HAP-1 (cell line): ENCODE measurements at regions not wholly inside any gene's neighbourhood (a gene's known extent, or its start where the extent isn't known, plus 50 kb on each side); places are given as distances from the start of the nearest gene placed in this dataset.

ENCODE experiments used
- DNase-seq, 2 experiments: peaks; one replicate each; pipeline ENCODE4 v3.0.0-alpha.2; 2016 to 2020; ENCODE audit warnings: low spot score in 2 of 2
- H3K27me3 ChIP-seq: fragments of 250-450 bp; sonication (Bioruptor Pico); 2 replicates; pipeline ENCODE4 v1.5.1; 2020; ENCODE audit warnings: low read depth, mild to moderate bottlenecking, moderate library complexity
- H3K36me3 ChIP-seq: fragments of 250-450 bp; sonication (Bioruptor Pico); replicated peaks from 2 replicates; pipeline ENCODE4 v1.5.1; 2020; ENCODE audit warnings: mild to moderate bottlenecking
- H3K4me1 ChIP-seq: fragments of 250-450 bp; sonication (Bioruptor Pico); 2 replicates; pipeline ENCODE4 v1.5.1; 2020; ENCODE audit warnings: mild to moderate bottlenecking
- H3K4me3 ChIP-seq: fragments of 250-450 bp; sonication (Bioruptor Pico); 2 replicates; pipeline ENCODE4 v1.5.1; 2020; ENCODE audit warnings: mild to moderate bottlenecking, moderate library complexity
- H3K9me3 ChIP-seq: fragments of 250-450 bp; sonication (Bioruptor Pico); 2 replicates; pipeline ENCODE4 v1.5.1; 2020; ENCODE audit warnings: mild to moderate bottlenecking, moderate library complexity
- in situ Hi-C: fragments of 300-500 bp; cut with MboI; formaldehyde crosslinking; loops from 3 replicates; pipeline ENCODE4 v1.14.3; 2020; ENCODE audit warnings: low sequenced_read_pairs, inconsistent platforms, mixed read lengths

DNA sequence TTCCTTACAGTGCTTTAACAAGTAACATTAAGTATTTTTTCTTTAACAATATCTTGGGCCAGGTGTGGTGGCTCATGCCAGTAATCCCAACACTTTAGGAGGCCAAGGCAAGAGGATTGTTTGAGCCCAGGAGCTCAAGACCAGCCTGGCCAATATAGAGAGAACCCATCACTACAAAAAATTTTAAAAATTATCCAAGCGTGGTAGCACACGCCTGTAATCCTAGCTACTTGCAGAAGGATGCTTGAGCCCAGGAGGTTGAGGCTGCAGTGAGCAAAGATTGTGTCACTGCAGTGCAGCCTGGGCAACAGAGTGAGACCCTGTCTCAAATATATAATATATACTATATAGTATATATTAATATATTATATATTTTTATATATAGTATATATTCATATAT lies 162.2 kb downstream of the ZNF674 start:
- Histone ChIP-seq H3K9me3 (no peaks in the 10 kb centered on the region), H3K27me3 (peaks cover 3% of the 10 kb centered on the region; the same call in 1 of the 2 replicates), H3K4me1 (no peaks in the 10 kb centered on the region), H3K36me3 (no peaks in the 10 kb centered on the region), H3K4me3 (no peak overlapping the region)
- DNase-seq, result no peak
- in situ Hi-C loops, result loop anchor here (25.0 kb wide), 1 partner anchor 871 kb away; no protein-coding TSS in a partner anchor

DNA sequence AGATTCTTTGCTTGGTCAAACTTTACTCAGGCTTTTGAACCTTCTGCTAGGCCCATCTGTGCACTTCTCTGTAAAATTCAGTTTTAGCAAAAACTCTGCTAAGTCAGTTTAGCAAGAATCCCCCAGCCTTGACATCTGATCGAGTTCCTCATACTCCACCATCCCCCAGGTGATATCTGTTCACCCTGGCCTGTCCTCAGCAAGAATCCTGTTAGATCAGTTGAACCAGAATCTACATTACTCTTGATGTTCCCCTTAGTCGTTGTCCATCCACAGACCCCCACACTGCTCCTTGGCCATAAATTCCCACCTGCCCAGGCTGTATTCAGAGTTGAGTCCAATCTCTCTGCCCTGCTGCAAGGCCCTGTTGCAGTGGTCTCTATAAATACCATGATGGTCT lies 162.6 kb downstream of the ZNF674 start:
- Histone ChIP-seq H3K4me3 (no peak overlapping the region), H3K36me3 (no peaks in the 10 kb centered on the region), H3K27me3 (peaks cover 3% of the 10 kb centered on the region; the same call in 1 of the 2 replicates), H3K9me3 (no peaks in the 10 kb centered on the region), H3K4me1 (no peaks in the 10 kb centered on the region)
- in situ Hi-C loops, result loop anchor here (25.0 kb wide), 1 partner anchor 870 kb away; no protein-coding TSS in a partner anchor
- DNase-seq, result no peak

DNA sequence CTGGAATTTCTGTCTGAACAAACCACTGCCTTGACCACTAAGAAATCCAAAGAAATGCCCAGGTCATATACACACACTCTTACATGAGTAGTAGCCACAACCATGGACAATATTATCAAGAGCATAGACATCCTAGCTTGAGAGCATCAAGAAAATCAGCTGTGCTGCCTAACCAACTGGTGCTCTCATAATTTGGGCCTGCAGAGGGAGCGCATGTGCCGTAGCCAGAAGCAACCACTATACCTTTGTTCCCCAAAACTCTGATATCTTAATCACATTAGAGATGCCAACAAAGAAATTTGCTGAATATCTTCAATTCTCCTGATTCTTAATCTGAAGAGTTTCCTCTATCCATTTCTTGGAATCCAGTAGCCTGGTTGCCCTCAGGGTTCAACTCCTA lies 163.6 kb downstream of the ZNF674 start:
- in situ Hi-C loops, result loop anchor here (25.0 kb wide), 1 partner anchor 869 kb away; no protein-coding TSS in a partner anchor
- H3K4me1 ChIP-seq, result no peaks in the 10 kb centered on the region
- no peaks in the 10 kb centered on the region for H3K36me3 ChIP-seq
- peak; percentile 62 to 76 for DNase-seq
- H3K9me3 ChIP-seq, result no peaks in the 10 kb centered on the region
- peaks cover 3% of the 10 kb centered on the region; the same call in 1 of the 2 replicates for H3K27me3 ChIP-seq
- H3K4me3 ChIP-seq, result no peak overlapping the region

DNA sequence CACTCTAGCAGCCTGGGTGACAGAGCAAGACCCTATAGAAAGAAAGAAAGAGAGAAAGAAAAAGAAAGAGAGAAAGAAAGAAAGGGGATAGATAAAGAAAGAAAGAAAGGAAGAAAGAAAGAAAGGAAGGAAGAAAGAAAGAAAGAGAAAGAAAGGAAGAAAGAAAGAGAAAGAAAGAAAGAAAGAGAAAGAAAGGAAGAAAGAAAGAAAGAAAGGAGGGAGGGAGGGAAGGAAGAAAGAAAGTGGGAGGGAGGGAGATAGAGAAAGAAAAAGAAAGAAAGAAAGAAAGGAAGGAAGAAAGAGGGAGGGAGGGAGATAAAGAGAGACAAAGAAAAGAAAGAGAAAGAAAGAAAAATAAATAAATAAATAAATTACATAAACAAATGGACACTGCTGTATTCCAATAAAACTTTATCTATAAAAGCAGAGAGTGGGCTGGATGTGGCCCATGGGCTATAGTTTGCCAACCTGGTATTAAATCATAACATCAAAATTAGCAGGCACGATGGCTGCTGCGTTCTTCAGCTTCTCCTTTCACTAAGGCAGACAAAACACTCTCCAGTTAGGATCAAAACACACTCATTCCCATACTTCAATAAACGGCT lies 165.0 kb downstream of the ZNF674 start:
- in situ Hi-C loops, result loop anchor here (25.0 kb wide), 1 partner anchor 868 kb away; no protein-coding TSS in a partner anchor
- Histone ChIP-seq H3K4me1 (no peaks in the 10 kb centered on the region; the same call in 1 of the 2 replicates), H3K27me3 (peaks cover 3% of the 10 kb centered on the region; the same call in 1 of the 2 replicates), H3K36me3 (no peaks in the 10 kb centered on the region), H3K4me3 (no peak overlapping the region), H3K9me3 (no peaks in the 10 kb centered on the region)
- no peak for DNase-seq

DNA sequence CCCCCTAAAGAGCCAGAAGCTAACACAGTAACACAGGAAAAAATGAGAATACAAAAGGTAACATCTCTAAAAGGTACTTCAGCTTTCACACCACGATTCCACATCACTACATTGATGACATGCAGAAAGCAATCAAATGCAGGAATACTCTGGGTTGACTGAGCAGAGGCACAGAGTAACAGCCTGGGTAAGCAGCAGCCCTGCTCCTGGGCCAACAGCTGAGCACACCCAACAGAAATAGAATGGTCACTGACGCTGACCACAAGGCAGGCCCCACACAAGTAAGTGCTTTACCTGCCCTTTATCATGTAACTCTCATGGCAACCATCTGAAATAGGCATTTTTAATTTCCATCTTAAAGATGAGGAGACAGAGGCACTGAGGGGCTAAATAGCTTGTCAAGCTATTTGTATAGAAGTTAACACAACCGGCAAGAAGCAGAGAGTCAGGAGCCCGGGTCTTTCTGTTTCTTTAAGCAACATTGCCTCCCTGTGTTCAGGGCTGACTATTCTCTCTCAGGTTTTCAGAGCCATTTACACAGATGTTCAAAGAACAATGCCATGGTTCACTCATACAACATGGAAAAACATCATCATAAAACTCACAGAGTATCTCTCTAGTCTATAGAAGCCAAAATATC lies 168.9 kb downstream of the ZNF674 start:
- Histone ChIP-seq H3K9me3 (no peaks in the 10 kb centered on the region), H3K4me3 (no peak overlapping the region), H3K36me3 (no peaks in the 10 kb centered on the region), H3K4me1 (no peaks in the 10 kb centered on the region; the same call in 1 of the 2 replicates), H3K27me3 (peaks cover 3% of the 10 kb centered on the region; the same call in 1 of the 2 replicates)
- DNase-seq, result peak; percentile 61 to 73
- in situ Hi-C loops, result loop anchor here (25.0 kb wide), 1 partner anchor 864 kb away; no protein-coding TSS in a partner anchor

DNA sequence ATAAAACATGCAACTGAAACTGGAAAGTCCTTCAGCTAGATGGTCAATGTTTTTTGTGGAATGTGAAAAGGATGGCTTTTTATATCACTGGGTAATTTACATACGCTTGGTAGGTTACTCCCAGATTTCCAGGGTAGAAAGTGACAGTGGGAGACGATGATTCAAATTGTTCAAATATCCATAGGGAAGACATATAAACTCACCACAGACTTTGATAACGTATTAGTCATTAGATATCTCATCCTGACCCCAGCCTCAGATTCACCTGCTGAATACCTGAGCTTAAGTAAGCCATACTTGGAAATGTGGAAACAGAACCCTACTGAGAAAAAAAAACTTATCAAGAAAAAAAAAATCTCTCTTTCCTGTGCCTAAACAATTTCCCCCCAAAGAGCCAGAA lies 169.4 kb downstream of the ZNF674 start:
- H3K4me1 ChIP-seq, result no peaks in the 10 kb centered on the region; the same call in 1 of the 2 replicates
- in situ Hi-C loops, result loop anchor here (25.0 kb wide), 1 partner anchor 864 kb away; no protein-coding TSS in a partner anchor
- no peak for DNase-seq
- no peaks in the 10 kb centered on the region for H3K36me3 ChIP-seq
- H3K9me3 ChIP-seq, result no peaks in the 10 kb centered on the region
- peaks cover 3% of the 10 kb centered on the region; the same call in 1 of the 2 replicates for H3K27me3 ChIP-seq
- no peak overlapping the region for H3K4me3 ChIP-seq

DNA sequence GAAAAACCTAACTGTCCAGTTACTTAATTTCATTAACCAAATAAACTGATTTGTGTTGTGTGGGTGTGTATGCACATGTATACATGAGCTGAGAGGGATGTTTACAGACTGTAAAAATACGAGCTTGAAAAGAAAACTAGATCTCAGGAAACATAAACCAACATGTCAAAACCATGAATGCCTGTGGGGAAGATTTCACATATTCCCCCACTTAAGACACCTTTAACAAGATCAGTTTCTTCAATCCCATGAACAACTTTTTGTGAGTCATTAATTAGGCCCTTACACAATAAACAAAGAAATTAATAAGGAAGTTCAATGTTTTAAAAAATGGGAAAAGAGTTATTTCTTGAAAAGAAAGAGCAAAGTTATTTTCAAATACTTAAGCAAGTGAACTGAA lies 170.8 kb downstream of the ZNF674 start:
- Histone ChIP-seq H3K4me3 (no peak overlapping the region), H3K36me3 (no peaks in the 10 kb centered on the region), H3K4me1 (no peaks in the 10 kb centered on the region; the same call in 1 of the 2 replicates), H3K27me3 (no peaks in the 10 kb centered on the region), H3K9me3 (no peaks in the 10 kb centered on the region)
- in situ Hi-C loops, result loop anchor here (25.0 kb wide), 1 partner anchor 537 kb away; no protein-coding TSS in a partner anchor
- no peak for DNase-seq

DNA sequence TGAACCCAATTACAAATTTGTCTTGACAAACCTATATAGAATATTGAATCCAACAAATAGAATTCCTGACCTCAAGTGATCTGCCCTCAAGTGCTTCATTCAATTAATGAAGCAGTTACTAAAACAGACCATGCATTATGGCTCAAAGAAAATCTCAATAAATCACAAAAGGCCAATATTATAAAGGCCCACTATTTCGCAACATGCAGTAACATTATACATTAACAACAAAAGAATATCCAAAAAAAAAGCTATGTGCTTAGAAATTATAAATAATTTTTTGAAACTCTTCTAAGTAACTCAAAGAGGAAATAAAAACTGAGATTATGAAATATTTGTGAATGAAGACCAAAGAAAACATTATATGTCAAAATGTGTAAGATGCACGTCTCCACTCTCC lies 177.7 kb downstream of the ZNF674 start:
- peaks cover 28% of the 10 kb centered on the region for H3K4me1 ChIP-seq
- 0 out of 2 replicates have a peak, but pooled peaks cover 2% of the 10 kb centered on the region for H3K9me3 ChIP-seq
- no peaks in the 10 kb centered on the region for H3K36me3 ChIP-seq
- H3K4me3 ChIP-seq, result no peak overlapping the region
- H3K27me3 ChIP-seq, result no peaks in the 10 kb centered on the region
- peak in 1 of 2 experiments; percentile 36 for DNase-seq
- in situ Hi-C loops, result loop anchor here (25.0 kb wide), 1 partner anchor 530 kb away; no protein-coding TSS in a partner anchor

DNA sequence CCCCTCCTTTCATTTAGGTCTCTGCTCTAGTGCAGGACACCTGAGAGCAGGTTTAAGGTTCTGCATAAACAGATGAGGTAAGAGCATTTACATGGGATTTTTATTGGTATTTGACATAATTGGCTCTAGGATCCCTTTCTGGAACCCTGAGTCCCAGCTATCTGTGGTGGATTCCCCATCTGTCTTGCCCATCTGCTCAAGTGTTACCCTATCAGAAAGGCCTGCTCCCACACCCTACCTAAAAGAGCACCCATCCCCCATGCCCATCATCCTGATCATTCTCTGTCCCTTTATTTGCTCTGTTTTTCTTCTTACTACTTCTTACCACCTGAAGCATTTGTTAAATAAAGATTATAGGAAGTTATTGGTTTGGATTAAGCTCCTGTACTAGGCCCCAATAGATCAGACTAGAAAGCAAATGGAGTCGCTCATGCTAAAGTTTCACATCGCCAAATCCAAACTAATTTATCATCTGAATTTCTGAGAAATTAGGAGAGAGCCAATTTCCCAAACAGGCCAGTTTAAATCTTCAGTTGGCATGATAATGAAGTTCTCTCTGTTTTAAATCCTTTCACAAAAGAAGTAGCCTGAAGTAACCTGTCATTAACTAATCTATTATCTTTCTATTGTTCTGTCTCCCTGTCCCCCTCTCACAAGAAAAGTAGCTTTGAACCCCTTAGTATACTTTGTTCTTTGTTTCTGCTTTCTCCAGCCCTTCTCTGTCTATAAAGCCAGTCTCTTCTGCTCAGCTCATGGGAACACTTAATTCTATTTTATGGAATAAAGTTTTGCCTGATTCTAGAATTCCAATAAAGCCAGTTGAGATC lies 178.6 kb downstream of the ZNF674 start:
- Histone ChIP-seq H3K4me1 (peaks cover 28% of the 10 kb centered on the region), H3K9me3 (0 out of 2 replicates have a peak, but pooled peaks cover 2% of the 10 kb centered on the region), H3K4me3 (no peak overlapping the region), H3K36me3 (no peaks in the 10 kb centered on the region), H3K27me3 (no peaks in the 10 kb centered on the region)
- DNase-seq, result peak; percentile 35 to 87
- in situ Hi-C loops, result loop anchor here (25.0 kb wide), 1 partner anchor 529 kb away; no protein-coding TSS in a partner anchor

DNA sequence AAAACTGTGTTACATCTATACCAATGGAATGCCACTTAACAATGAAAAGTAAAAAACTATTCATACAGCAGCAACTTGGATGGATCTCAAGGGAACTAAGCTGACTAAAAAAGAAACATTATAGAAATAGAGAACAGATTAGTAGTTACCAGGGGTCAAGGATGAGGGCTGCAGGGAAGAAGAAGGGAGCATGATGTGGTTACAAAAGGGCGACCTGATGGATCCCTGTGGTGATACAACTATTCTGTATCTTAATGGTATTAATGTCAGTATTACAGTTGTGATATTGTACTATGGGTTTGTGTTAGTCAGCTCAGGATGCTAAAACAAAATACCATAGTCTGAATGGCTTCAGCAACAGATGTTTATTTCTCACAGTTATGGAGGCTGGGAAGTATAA lies 190.7 kb downstream of the ZNF674 start:
- H3K4me1 ChIP-seq, result peaks cover 5% of the 10 kb centered on the region; the same call in 1 of the 2 replicates
- in situ Hi-C loops, result loop anchor here (25.0 kb wide), 1 partner anchor 517 kb away; no protein-coding TSS in a partner anchor
- DNase-seq, result no peak
- H3K9me3 ChIP-seq, result no peaks in the 10 kb centered on the region
- H3K4me3 ChIP-seq, result no peak overlapping the region
- no peaks in the 10 kb centered on the region for H3K36me3 ChIP-seq
- no peaks in the 10 kb centered on the region for H3K27me3 ChIP-seq

DNA sequence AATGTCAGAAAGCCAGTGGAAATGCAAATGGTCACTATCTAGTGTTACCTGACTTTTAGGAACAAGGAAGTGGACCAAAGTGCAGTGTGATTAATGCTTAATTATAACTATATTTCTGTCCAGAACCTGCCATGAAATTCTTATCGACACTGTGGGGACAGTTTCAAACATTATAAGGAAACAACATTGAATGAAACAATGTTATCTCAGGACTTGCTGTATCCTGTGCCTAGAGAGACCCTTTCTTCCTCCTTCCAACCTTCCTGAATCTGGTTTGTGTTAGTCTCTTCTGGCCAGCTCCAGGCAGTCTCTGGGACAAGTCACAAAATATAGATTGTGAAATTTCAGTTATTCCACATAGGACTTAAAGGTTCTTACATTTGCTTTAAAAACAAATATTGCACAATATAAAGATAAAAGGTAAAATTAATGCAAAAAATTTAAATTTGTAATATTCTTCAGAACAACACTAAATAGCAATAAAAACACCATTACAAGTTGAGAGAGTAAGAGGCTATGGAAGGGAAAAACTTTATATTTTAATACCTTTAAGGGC lies 203.4 kb downstream of the ZNF674 start:
- H3K4me3 ChIP-seq, result no peak overlapping the region
- peaks cover 22% of the 10 kb centered on the region for H3K4me1 ChIP-seq
- DNase-seq, result no peak
- no peaks in the 10 kb centered on the region for H3K27me3 ChIP-seq
- H3K9me3 ChIP-seq, result no peaks in the 10 kb centered on the region
- in situ Hi-C loops, result no loop called here
- H3K36me3 ChIP-seq, result no peaks in the 10 kb centered on the region

DNA sequence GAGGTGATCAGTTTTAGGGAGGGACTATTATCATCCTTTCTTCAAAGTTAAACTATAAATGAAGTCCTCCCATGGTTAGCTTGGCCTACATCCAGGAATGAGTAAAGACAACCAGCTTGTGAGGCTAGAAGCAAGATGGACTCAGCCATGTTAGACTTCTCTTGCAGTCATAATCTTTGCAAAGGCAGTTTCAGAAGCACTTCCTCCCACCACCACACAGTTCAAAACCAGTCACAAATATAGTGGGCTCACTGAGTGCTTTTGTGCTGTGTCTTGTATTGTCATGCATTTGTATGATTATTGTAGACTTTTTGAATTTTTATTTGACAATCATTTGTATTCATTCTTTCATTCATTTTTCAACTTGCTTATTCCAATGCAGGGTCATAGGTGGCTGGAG lies 204.5 kb downstream of the ZNF674 start:
- no peaks in the 10 kb centered on the region for H3K9me3 ChIP-seq
- in situ Hi-C loops, result no loop called here
- H3K27me3 ChIP-seq, result no peaks in the 10 kb centered on the region
- H3K4me3 ChIP-seq, result no peak overlapping the region
- DNase-seq, result no peak
- peaks cover 24% of the 10 kb centered on the region for H3K4me1 ChIP-seq
- H3K36me3 ChIP-seq, result no peaks in the 10 kb centered on the region

DNA sequence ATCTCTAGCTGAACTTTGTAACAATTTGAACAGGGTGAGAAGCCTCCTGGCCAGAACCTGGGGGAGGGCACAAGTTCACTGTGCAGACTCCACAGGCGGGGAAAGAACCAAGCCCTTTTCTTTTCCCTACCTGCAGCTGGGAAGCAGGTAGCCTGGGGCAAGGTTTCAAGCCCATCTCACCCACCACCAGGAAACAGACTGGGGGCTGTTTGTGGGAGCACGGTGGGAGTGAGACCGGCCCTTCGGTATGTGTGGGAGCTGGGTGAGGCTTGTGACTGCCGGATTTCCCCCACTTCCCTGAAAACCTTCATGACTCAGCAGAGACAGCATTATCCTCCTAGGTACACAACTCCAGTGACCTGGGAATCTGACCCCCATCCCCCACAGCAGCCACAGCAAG lies 211.7 kb downstream of the ZNF674 start:
- Histone ChIP-seq H3K4me3 (no peak overlapping the region), H3K27me3 (no peaks in the 10 kb centered on the region), H3K4me1 (peaks cover 7% of the 10 kb centered on the region), H3K9me3 (no peaks in the 10 kb centered on the region), H3K36me3 (no peaks in the 10 kb centered on the region)
- DNase-seq, result no peak
- in situ Hi-C loops, result no loop called here
